B cell (primary cell): ENCODE measurements at regions not wholly inside any gene's neighbourhood (a gene's known extent, or its start where the extent isn't known, plus 50 kb on each side); places are given as distances from the start of the nearest gene placed in this dataset.
"Not testable (repeated sequence)": the region's sequence is repeated elsewhere in the genome, so short reads cannot be mapped to it uniquely, and the experiment has no call there.

ENCODE experiments used
- ATAC-seq: fragments of 200-7000 bp; cut with Tn5 transposase; one replicate; pipeline ENCODE4 v1.10.0; 2021; ENCODE audit warnings: low read depth, mild to moderate bottlenecking, moderate number of reproducible peaks, moderate library complexity
- CTCF ChIA-PET: fragments of 350-600 bp; sonication (Branson Sonifier 250); formaldehyde crosslinking; loops from one replicate; lab custom pipeline; 2021; ENCODE audit warnings: antibody characterized with exemption, inconsistent platforms; lab: Charles Lee
- POLR2A ChIA-PET: fragments of 350-600 bp; sonication (Branson Sonifier 250); formaldehyde crosslinking; loops from one replicate; lab custom pipeline; 2021; ENCODE audit warnings: antibody characterized with exemption; lab: Charles Lee
- DNase-seq: peaks from one replicate; pipeline ENCODE4 v3.0.0; 2013
- H2AFZ ChIP-seq: 2 replicates; pipeline ENCODE4 v1.6.1; 2012; ENCODE audit warnings: mild to moderate bottlenecking, low read depth, low read length; ENCODE audit not compliant: insufficient read depth, poor library complexity, severe bottlenecking
- H3K27ac ChIP-seq, 2 donors: 1 replicate in 1 of 2; 2 replicates in 1 of 2; pipeline ENCODE4 v1.5.1; 2012 to 2013; ENCODE audit warnings: low read length in 2 of 2, mild to moderate bottlenecking in 2 of 2, moderate library complexity in 1 of 2
- H3K27me3 ChIP-seq, 4 experiments: fragments of 200-600 bp in 1 of 4; sonication (generic) in 1 of 4; replicated peaks in 1 of 4; 1 replicate in 2 of 4; 2 replicates in 2 of 4; pipeline versions ENCODE4 v1.6.1 to v1.7.0; 2013 to 2016; ENCODE audit warnings: low read length in 3 of 4, mild to moderate bottlenecking in 2 of 4, mixed read lengths in 1 of 4, moderate library complexity in 1 of 4; ENCODE audit not compliant: insufficient read depth in 4 of 4, control insufficient read depth in 3 of 4; ENCODE audit errors: control extremely low read depth in 1 of 4
- H3K36me3 ChIP-seq, 2 experiments: replicated peaks in 1 of 2; 1 replicate in 1 of 2; 2 replicates in 1 of 2; pipeline versions ENCODE4 v1.6.1 to v1.7.1; 2013; ENCODE audit warnings: low read length in 1 of 2; ENCODE audit not compliant: insufficient read depth in 2 of 2, control insufficient read depth in 1 of 2; ENCODE audit errors: control extremely low read depth in 1 of 2, extremely low read depth in 1 of 2
- H3K4me1 ChIP-seq, 2 donors: fragments of 200-600 bp in 1 of 2; sonication (generic) in 1 of 2; 1 replicate in 1 of 2; 2 replicates in 1 of 2; pipeline versions ENCODE4 v1.5.1 to v1.6.1; 2013 to 2017; ENCODE audit warnings: low read length in 2 of 2; ENCODE audit not compliant: control insufficient read depth in 2 of 2, insufficient read depth in 2 of 2
- H3K4me2 ChIP-seq: replicated peaks from 2 replicates; pipeline ENCODE3; 2012; ENCODE audit warnings: mild to moderate bottlenecking, low read depth, low read length; ENCODE audit not compliant: poor library complexity, severe bottlenecking
- H3K4me3 ChIP-seq, 5 experiments: fragments of 200-600 bp in 1 of 5; sonication (generic) in 1 of 5; 1 replicate in 3 of 5; 2 replicates in 2 of 5; pipeline versions ENCODE4 v1.5.1 to v1.7.0; 2011 to 2016; ENCODE audit warnings: low read length in 4 of 5, mild to moderate bottlenecking in 4 of 5, low read depth in 2 of 5, control low read depth in 1 of 5, moderate library complexity in 1 of 5; ENCODE audit not compliant: insufficient read depth in 1 of 5; ENCODE audit errors: control extremely low read depth in 1 of 5, extremely low read depth in 1 of 5
- H3K79me2 ChIP-seq: fragments of 200-600 bp; sonication (generic); one replicate; pipeline ENCODE4 v1.6.0; 2016; ENCODE audit warnings: low read length; ENCODE audit not compliant: control insufficient read depth, insufficient read depth
- H3K9ac ChIP-seq: fragments of 200-600 bp; sonication (generic); 2 replicates; pipeline ENCODE4 v1.6.1; 2017; ENCODE audit warnings: mild to moderate bottlenecking, low read length, moderate library complexity
- H3K9me3 ChIP-seq, 3 donors: one replicate each; pipeline versions ENCODE4 v1.6.1 to v1.7.1; 2013; ENCODE audit warnings: low read length in 2 of 3; ENCODE audit not compliant: control insufficient read depth in 2 of 3, insufficient read depth in 1 of 3; ENCODE audit errors: control extremely low read depth in 1 of 3
- H4K20me1 ChIP-seq: 2 replicates; pipeline ENCODE4 v1.6.0; 2012; ENCODE audit warnings: mild to moderate bottlenecking, low read length; ENCODE audit not compliant: insufficient read depth, control insufficient read depth, poor library complexity, severe bottlenecking
- H3K27ac Mint-ChIP-seq: one replicate; pipeline ENCODE4 v1.8.0; 2021; ENCODE audit warnings: mixed read lengths
- H3K27me3 Mint-ChIP-seq: one replicate; pipeline ENCODE4 v1.8.0; 2021; ENCODE audit warnings: mixed read lengths
- H3K4me1 Mint-ChIP-seq: one replicate; pipeline ENCODE4 v1.8.0; 2021; ENCODE audit warnings: mixed read lengths
- H3K4me3 Mint-ChIP-seq: one replicate; pipeline ENCODE4 v1.8.0; 2021; ENCODE audit warnings: mixed read lengths
- H3K9me3 Mint-ChIP-seq: one replicate; pipeline ENCODE4 v1.8.0; 2022; ENCODE audit warnings: mixed read lengths; ENCODE audit not compliant: insufficient read depth
- EZH2 ChIP-seq: IDR thresholded peaks from 2 replicates; pipeline ENCODE4 v1.6.1; 2012; ENCODE audit warnings: borderline replicate concordance, low read depth, mild to moderate bottlenecking, moderate library complexity, low read length; ENCODE audit not compliant: insufficient read depth, poor library complexity, severe bottlenecking
- WGBS: methylation state at CpG from one replicate; pipeline ENCODE4 v1.1.5; 2013; ENCODE audit warnings: missing lambda C conversion rate; ENCODE audit not compliant: insufficient coverage; 5-methylcytosine and 5-hydroxymethylcytosine counted together
- intact Hi-C: fragments of 100-400 bp; cut with micrococcal nuclease; formaldehyde crosslinking; loops from one replicate; pipeline ENCODE4 v1.10.0; 2022
- TF ChIP-seq, protein P1 (sequence below): fragments of 200-600 bp; IDR thresholded peaks from one replicate; pipeline ENCODE4 v1.8.0; 2022; ENCODE audit warnings: antibody characterized with exemption, mild to moderate bottlenecking

GRCh38 chr10:118960157-118961090 is 69.1 kb upstream of the NANOS1 start:
- H3K4me3 Mint-ChIP-seq, result no peak overlapping the region
- H3K27ac ChIP-seq, result no peak overlapping the region
- no peaks in the 10 kb centered on the region for H3K4me1 Mint-ChIP-seq
- ATAC-seq (no peak), DNase-seq (no peak)
- no peaks in the 10 kb centered on the region for H3K36me3 ChIP-seq
- peaks cover 0 to 8% (median 2%) of the 10 kb centered on the region in 4 experiments for H3K27me3 ChIP-seq
- H3K79me2 ChIP-seq, result no peaks in the 10 kb centered on the region
- ChIA-PET CTCF (no interaction called here), POLR2A (no interaction called here)
- 92% methylated on average over 11 of the region's 17 CpGs for WGBS
- no peak overlapping the region for H3K4me2 ChIP-seq
- no peaks in the 10 kb centered on the region for H3K4me1 ChIP-seq
- intact Hi-C loops, result no loop called here
- H3K9me3 Mint-ChIP-seq, result no peaks in the 10 kb centered on the region
- no peaks in the 10 kb centered on the region for H4K20me1 ChIP-seq
- TF ChIP-seq, protein P1, sequence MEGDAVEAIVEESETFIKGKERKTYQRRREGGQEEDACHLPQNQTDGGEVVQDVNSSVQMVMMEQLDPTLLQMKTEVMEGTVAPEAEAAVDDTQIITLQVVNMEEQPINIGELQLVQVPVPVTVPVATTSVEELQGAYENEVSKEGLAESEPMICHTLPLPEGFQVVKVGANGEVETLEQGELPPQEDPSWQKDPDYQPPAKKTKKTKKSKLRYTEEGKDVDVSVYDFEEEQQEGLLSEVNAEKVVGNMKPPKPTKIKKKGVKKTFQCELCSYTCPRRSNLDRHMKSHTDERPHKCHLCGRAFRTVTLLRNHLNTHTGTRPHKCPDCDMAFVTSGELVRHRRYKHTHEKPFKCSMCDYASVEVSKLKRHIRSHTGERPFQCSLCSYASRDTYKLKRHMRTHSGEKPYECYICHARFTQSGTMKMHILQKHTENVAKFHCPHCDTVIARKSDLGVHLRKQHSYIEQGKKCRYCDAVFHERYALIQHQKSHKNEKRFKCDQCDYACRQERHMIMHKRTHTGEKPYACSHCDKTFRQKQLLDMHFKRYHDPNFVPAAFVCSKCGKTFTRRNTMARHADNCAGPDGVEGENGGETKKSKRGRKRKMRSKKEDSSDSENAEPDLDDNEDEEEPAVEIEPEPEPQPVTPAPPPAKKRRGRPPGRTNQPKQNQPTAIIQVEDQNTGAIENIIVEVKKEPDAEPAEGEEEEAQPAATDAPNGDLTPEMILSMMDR, result no peak
- no peak for TF ChIP-seq EZH2
- peaks cover 31% of the 10 kb centered on the region for H3K27me3 Mint-ChIP-seq
- peaks cover 0 to 6% (median 0%) of the 10 kb centered on the region in 3 donors for H3K9me3 ChIP-seq
- H3K27ac Mint-ChIP-seq, result no peak overlapping the region
- no peak overlapping the region for H3K4me3 ChIP-seq
- no peak overlapping the region for H2AFZ ChIP-seq
- H3K9ac ChIP-seq, result no peak overlapping the region

DNA sequence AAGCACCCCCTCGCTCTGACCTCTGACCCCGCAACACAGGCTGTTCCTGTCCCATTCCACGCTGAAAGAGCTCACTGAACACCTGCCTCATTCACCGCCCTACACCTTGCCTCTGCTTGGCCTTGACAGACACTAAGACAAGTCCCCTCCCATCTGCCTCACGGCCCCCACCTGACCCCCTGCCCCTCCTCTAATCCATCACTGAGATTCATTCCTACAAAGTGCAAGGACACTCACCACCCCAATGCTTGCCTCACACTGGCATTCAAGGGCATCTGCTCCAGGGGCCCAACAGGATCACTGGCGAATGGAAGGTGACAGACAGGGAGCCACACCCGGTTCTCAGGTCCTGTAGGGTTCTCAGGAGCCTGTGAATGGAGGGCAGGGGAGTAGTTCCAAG is 68.1 kb upstream of the NANOS1 start:
- CTCF ChIA-PET, result no interaction called here
- no peak overlapping the region for H3K4me3 ChIP-seq
- H3K4me3 Mint-ChIP-seq, result no peak overlapping the region
- no peaks in the 10 kb centered on the region for H3K9me3 Mint-ChIP-seq
- 86% methylated on average over 5 of the region's 7 CpGs for WGBS
- H2AFZ ChIP-seq, result no peak overlapping the region
- TF ChIP-seq EZH2, result no peak
- TF ChIP-seq, protein P1, result no peak
- no peaks in the 10 kb centered on the region for H3K4me1 ChIP-seq
- no peak overlapping the region for H3K27ac Mint-ChIP-seq
- H3K4me1 Mint-ChIP-seq, result no peaks in the 10 kb centered on the region
- ATAC-seq (no peak), DNase-seq (no peak)
- no peaks in the 10 kb centered on the region for H3K36me3 ChIP-seq
- H3K9ac ChIP-seq, result no peak overlapping the region
- H3K27me3 ChIP-seq, result peaks cover 0 to 9% (median 2%) of the 10 kb centered on the region in 4 experiments
- POLR2A ChIA-PET, result no interaction called here
- H4K20me1 ChIP-seq, result no peaks in the 10 kb centered on the region
- no peak overlapping the region for H3K27ac ChIP-seq
- peaks cover 38% of the 10 kb centered on the region for H3K27me3 Mint-ChIP-seq
- intact Hi-C loops, result no loop called here
- no peak overlapping the region for H3K4me2 ChIP-seq
- H3K79me2 ChIP-seq, result no peaks in the 10 kb centered on the region
- peaks cover 0 to 2% (median 0%) of the 10 kb centered on the region in 3 donors for H3K9me3 ChIP-seq

DNA sequence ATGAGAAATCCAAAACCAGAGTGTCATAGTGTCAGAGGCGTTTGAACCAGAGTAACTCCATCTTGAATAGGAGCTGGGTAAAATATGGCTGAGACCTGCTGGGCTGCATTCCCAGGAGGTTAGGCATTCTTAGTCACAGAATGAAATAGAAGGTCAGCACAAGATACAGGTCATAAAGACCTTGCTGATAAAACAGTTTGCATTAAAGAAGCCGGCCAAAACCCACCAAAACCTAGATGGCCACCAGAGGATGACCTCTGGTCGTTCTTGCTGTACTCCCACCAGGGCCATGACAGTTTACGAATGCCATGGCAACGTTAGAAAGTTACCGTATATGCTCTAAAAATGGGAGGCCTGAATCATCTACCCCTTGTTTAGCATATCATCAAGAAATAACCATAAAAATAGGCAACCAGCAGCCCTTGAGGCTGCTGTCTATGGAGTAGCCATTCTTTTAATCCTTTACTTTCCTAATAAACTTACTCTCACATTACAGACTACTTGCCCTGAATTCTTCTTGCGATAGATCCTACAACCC is 67.1 kb upstream of the NANOS1 start:
- ATAC-seq, H3K27ac ChIP-seq, H3K36me3 ChIP-seq, DNase-seq, H2AFZ ChIP-seq, H3K4me3 ChIP-seq, H3K4me2 ChIP-seq, H3K79me2 ChIP-seq, CTCF ChIA-PET, H3K27me3 ChIP-seq, H3K27ac Mint-ChIP-seq, H4K20me1 ChIP-seq, H3K4me3 Mint-ChIP-seq, intact Hi-C loops, H3K9me3 Mint-ChIP-seq, H3K9ac ChIP-seq, POLR2A ChIA-PET, H3K4me1 ChIP-seq, H3K9me3 ChIP-seq, H3K4me1 Mint-ChIP-seq: not testable (repeated sequence)
- peaks cover 41% of the 10 kb centered on the region for H3K27me3 Mint-ChIP-seq
- WGBS, result 82% methylated on average over 5 of the region's 7 CpGs
